GM12878 (cell line): ENCODE measurements at regions not wholly inside any gene's neighbourhood (a gene's known extent, or its start where the extent isn't known, plus 50 kb on each side); places are given as distances from the start of the nearest gene placed in this dataset.

ENCODE experiments used
- HCFC1 ChIP-seq: fragments of 150-350 bp; IDR thresholded peaks from 2 replicates; pipeline ENCODE4 v1.6.1; 2014; ENCODE audit warnings: low read length
- KLF5 ChIP-seq: fragments of 450-650 bp; IDR thresholded peaks from 2 replicates; pipeline ENCODE4 v1.6.1; 2014; ENCODE audit warnings: mild to moderate bottlenecking; ENCODE audit not compliant: partially characterized antibody
- NFIC ChIP-seq: IDR thresholded peaks from 2 replicates; pipeline ENCODE4 v1.6.1; 2012; ENCODE audit warnings: low read depth, mild to moderate bottlenecking, inconsistent platforms, low read length, moderate library complexity
- NFYA ChIP-seq: IDR thresholded peaks from 2 replicates; pipeline ENCODE4 v1.6.1; 2011; ENCODE audit warnings: low read depth, mild to moderate bottlenecking, low read length, improper control_type of control experiment, borderline replicate concordance
- NR2C1 ChIP-seq: fragments of 450-650 bp; IDR thresholded peaks from 2 replicates; pipeline ENCODE4 v1.6.1; 2017; ENCODE audit warnings: antibody characterized with exemption, mild to moderate bottlenecking, moderate library complexity
- POLR2AphosphoS2 ChIP-seq: IDR thresholded peaks from 2 replicates; pipeline ENCODE4 v1.6.1; 2011; ENCODE audit warnings: low read depth, mild to moderate bottlenecking, low read length, improper control_type of control experiment, moderate library complexity
- TCF3 ChIP-seq: IDR thresholded peaks from 2 replicates; pipeline ENCODE4 v1.6.1; 2012; ENCODE audit warnings: low read depth, mild to moderate bottlenecking, low read length, borderline replicate concordance; ENCODE audit not compliant: insufficient read depth
- TF ChIP-seq, protein P1 (sequence below): fragments of 450-650 bp; IDR thresholded peaks from 2 replicates; pipeline ENCODE4 v1.6.1; 2016; ENCODE audit warnings: mild to moderate bottlenecking, moderate library complexity, borderline replicate concordance
- TF ChIP-seq, protein P2 (sequence below): fragments of 450-650 bp; IDR thresholded peaks from 2 replicates; pipeline ENCODE4 v1.6.1; 2017; ENCODE audit warnings: mild to moderate bottlenecking

DNA sequence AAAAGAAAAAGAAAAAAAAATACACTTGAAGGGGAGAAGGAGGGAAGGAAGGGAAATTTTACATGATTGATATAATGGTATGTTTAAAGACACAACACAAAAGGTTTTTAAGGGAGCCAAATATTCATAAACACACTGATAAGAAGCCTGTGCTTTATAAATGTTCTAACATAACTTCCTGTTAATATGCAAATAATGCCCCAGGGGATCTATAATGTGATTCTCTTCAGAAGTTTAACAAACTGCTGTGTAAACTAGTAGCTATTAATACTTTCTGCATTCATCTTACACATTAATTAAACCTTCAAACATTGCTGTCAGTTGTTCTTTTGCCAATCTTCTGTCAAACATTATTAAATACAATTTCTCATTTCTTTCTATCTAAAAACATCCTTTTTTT lies 231.6 kb downstream of the TJP1 start (continued):
- TF ChIP-seq, protein P1, sequence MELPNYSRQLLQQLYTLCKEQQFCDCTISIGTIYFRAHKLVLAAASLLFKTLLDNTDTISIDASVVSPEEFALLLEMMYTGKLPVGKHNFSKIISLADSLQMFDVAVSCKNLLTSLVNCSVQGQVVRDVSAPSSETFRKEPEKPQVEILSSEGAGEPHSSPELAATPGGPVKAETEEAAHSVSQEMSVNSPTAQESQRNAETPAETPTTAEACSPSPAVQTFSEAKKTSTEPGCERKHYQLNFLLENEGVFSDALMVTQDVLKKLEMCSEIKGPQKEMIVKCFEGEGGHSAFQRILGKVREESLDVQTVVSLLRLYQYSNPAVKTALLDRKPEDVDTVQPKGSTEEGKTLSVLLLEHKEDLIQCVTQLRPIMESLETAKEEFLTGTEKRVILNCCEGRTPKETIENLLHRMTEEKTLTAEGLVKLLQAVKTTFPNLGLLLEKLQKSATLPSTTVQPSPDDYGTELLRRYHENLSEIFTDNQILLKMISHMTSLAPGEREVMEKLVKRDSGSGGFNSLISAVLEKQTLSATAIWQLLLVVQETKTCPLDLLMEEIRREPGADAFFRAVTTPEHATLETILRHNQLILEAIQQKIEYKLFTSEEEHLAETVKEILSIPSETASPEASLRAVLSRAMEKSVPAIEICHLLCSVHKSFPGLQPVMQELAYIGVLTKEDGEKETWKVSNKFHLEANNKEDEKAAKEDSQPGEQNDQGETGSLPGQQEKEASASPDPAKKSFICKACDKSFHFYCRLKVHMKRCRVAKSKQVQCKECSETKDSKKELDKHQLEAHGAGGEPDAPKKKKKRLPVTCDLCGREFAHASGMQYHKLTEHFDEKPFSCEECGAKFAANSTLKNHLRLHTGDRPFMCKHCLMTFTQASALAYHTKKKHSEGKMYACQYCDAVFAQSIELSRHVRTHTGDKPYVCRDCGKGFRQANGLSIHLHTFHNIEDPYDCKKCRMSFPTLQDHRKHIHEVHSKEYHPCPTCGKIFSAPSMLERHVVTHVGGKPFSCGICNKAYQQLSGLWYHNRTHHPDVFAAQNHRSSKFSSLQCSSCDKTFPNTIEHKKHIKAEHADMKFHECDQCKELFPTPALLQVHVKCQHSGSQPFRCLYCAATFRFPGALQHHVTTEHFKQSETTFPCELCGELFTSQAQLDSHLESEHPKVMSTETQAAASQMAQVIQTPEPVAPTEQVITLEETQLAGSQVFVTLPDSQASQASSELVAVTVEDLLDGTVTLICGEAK, result no peak
- TF ChIP-seq KLF5 (no peak), TCF3 (no peak), POLR2AphosphoS2 (no peak), NR2C1 (no peak), NFYA (no peak), NFIC (no peak), HCFC1 (no peak)
- TF ChIP-seq, protein P2, sequence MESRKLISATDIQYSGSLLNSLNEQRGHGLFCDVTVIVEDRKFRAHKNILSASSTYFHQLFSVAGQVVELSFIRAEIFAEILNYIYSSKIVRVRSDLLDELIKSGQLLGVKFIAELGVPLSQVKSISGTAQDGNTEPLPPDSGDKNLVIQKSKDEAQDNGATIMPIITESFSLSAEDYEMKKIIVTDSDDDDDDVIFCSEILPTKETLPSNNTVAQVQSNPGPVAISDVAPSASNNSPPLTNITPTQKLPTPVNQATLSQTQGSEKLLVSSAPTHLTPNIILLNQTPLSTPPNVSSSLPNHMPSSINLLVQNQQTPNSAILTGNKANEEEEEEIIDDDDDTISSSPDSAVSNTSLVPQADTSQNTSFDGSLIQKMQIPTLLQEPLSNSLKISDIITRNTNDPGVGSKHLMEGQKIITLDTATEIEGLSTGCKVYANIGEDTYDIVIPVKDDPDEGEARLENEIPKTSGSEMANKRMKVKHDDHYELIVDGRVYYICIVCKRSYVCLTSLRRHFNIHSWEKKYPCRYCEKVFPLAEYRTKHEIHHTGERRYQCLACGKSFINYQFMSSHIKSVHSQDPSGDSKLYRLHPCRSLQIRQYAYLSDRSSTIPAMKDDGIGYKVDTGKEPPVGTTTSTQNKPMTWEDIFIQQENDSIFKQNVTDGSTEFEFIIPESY, result no peak
